Neutrophil (primary cell): ENCODE measurements at regions not wholly inside any gene's neighbourhood (a gene's known extent, or its start where the extent isn't known, plus 50 kb on each side); places are given as distances from the start of the nearest gene placed in this dataset.

ENCODE experiments used
- H3K27ac ChIP-seq: fragments of 200-600 bp; sonication (generic); 2 replicates; pipeline ENCODE4 v1.5.1; 2016; ENCODE audit warnings: mild to moderate bottlenecking, moderate library complexity
- H3K27me3 ChIP-seq: fragments of 200-600 bp; sonication (generic); 2 replicates; pipeline ENCODE4 v1.6.0; 2016; ENCODE audit warnings: mild to moderate bottlenecking
- H3K36me3 ChIP-seq: fragments of 200-600 bp; sonication (generic); 2 replicates; pipeline ENCODE4 v1.5.1; 2017
- H3K4me1 ChIP-seq, 2 experiments: fragments of 200-600 bp in 1 of 2; sonication (generic) in 1 of 2; 1 replicate in 1 of 2; 2 replicates in 1 of 2; pipeline versions ENCODE4 v1.5.1 to v1.6.1; 2013 to 2016; ENCODE audit warnings: low read depth in 1 of 2, low read length in 1 of 2, mild to moderate bottlenecking in 1 of 2, moderate library complexity in 1 of 2; ENCODE audit not compliant: control insufficient read depth in 1 of 2, insufficient read depth in 1 of 2
- H3K4me3 ChIP-seq, 2 experiments: fragments of 200-600 bp in 1 of 2; sonication (generic) in 1 of 2; 1 replicate in 1 of 2; 2 replicates in 1 of 2; pipeline ENCODE4 v1.5.1; 2013 to 2016; ENCODE audit warnings: low read depth in 1 of 2, low read length in 1 of 2, mild to moderate bottlenecking in 1 of 2, moderate library complexity in 1 of 2
- H3K9me3 ChIP-seq: fragments of 200-600 bp; sonication (generic); 2 replicates; pipeline ENCODE4 v1.5.1; 2016
- CTCF ChIP-seq: fragments of 200-600 bp; sonication (generic); IDR thresholded peaks from 2 replicates; pipeline ENCODE4 v1.5.1; 2016; ENCODE audit warnings: antibody characterized with exemption

GRCh38 chr2:14321357-14321756, 311.2 kb upstream of the LRATD1 start:
- no peaks in the 10 kb centered on the region for H3K27me3 ChIP-seq
- H3K36me3 ChIP-seq = no peaks in the 10 kb centered on the region
- no peak for TF ChIP-seq CTCF

GRCh38 chr2:14322306-14322705, 310.2 kb upstream of the LRATD1 start:
- Histone ChIP-seq H3K9me3 (no peaks in the 10 kb centered on the region), H3K4me1 (no peaks in the 10 kb centered on the region), H3K27me3 (no peaks in the 10 kb centered on the region), H3K36me3 (no peaks in the 10 kb centered on the region), H3K27ac (no peak overlapping the region), H3K4me3 (no peak overlapping the region)
- no peak for TF ChIP-seq CTCF

More at GRCh38 chr2:14321357-14321756, 311.2 kb upstream of the LRATD1 start:
- no peak overlapping the region for H3K27ac ChIP-seq
- no peaks in the 10 kb centered on the region for H3K4me1 ChIP-seq
- no peak overlapping the region for H3K4me3 ChIP-seq
- H3K9me3 ChIP-seq = no peaks in the 10 kb centered on the region

- Histone ChIP-seq H3K9me3 (no peaks in the 10 kb centered on the region), H3K4me1 (no peaks in the 10 kb centered on the region), H3K27me3 (no peaks in the 10 kb centered on the region), H3K4me3 (no peak overlapping the region), H3K36me3 (no peaks in the 10 kb centered on the region), H3K27ac (no peak overlapping the region)
- TF ChIP-seq CTCF = no peak
Measured at GRCh38 chr2:14324308-14324707, 308.2 kb upstream of the LRATD1 start.

GRCh38 chr2:14330884-14331283, 301.6 kb upstream of the LRATD1 start:
- no peaks in the 10 kb centered on the region for H3K36me3 ChIP-seq
- no peak overlapping the region for H3K4me3 ChIP-seq
- H3K27ac ChIP-seq = no peak overlapping the region
- no peaks in the 10 kb centered on the region for H3K4me1 ChIP-seq
- no peak for TF ChIP-seq CTCF
- no peaks in the 10 kb centered on the region for H3K9me3 ChIP-seq
- no peaks in the 10 kb centered on the region for H3K27me3 ChIP-seq

- no peak for TF ChIP-seq CTCF
- Histone ChIP-seq H3K27me3 (no peaks in the 10 kb centered on the region), H3K4me1 (no peaks in the 10 kb centered on the region), H3K27ac (no peak overlapping the region), H3K4me3 (no peak overlapping the region), H3K36me3 (no peaks in the 10 kb centered on the region), H3K9me3 (no peaks in the 10 kb centered on the region)
Measured at GRCh38 chr2:14336759-14337382, 295.6 kb upstream of the LRATD1 start.
